Loucy (cell line): ENCODE measurements at regions not wholly inside any gene's neighbourhood (a gene's known extent, or its start where the extent isn't known, plus 50 kb on each side); places are given as distances from the start of the nearest gene placed in this dataset.

Experiments used
- H2AFZ ChIP-seq: fragments of 200-600 bp; sonication (generic); 2 replicates; pipeline ENCODE4 v1.6.0; 2016; ENCODE audit warnings: antibody characterized with exemption, mild to moderate bottlenecking, low read length, moderate library complexity
- H3F3A ChIP-seq: fragments of 200-600 bp; 2 replicates; pipeline ENCODE4 v1.6.0; 2016; ENCODE audit warnings: antibody characterized with exemption, low read depth, mild to moderate bottlenecking
- H3K27me3 ChIP-seq: fragments of 200-600 bp; sonication (generic); 2 replicates; pipeline ENCODE4 v1.6.1; 2014; ENCODE audit warnings: low read length, mild to moderate bottlenecking; ENCODE audit not compliant: insufficient read depth, poor library complexity, severe bottlenecking
- H3K36me3 ChIP-seq: fragments of 200-600 bp; sonication (generic); 2 replicates; pipeline ENCODE4 v1.6.1; 2016; ENCODE audit warnings: low read length; ENCODE audit not compliant: insufficient read depth
- H3K4me1 ChIP-seq: fragments of 200-600 bp; sonication (generic); 2 replicates; pipeline ENCODE4 v1.5.1; 2014; ENCODE audit warnings: low read length, mild to moderate bottlenecking; ENCODE audit not compliant: insufficient read depth, poor library complexity, severe bottlenecking
- H3K4me2 ChIP-seq: fragments of 200-600 bp; sonication (generic); 2 replicates; pipeline ENCODE4 v1.6.0; 2014; ENCODE audit warnings: antibody characterized with exemption, low read length, low read depth, mild to moderate bottlenecking; ENCODE audit not compliant: poor library complexity, severe bottlenecking
- H3K4me3 ChIP-seq: fragments of 200-600 bp; sonication (generic); 2 replicates; pipeline ENCODE4 v1.5.1; 2014; ENCODE audit warnings: low read length, mild to moderate bottlenecking, mixed read lengths; ENCODE audit not compliant: poor library complexity, severe bottlenecking
- H3K79me2 ChIP-seq: fragments of 200-600 bp; sonication (generic); 2 replicates; pipeline ENCODE4 v1.6.1; 2014; ENCODE audit warnings: low read length; ENCODE audit not compliant: insufficient read depth
- H3K9ac ChIP-seq: fragments of 200-600 bp; sonication (generic); 2 replicates; pipeline ENCODE4 v1.6.0; 2014; ENCODE audit warnings: mild to moderate bottlenecking, low read depth, low read length, moderate library complexity; ENCODE audit not compliant: poor library complexity, severe bottlenecking
- H3K9me2 ChIP-seq: fragments of 200-600 bp; sonication (generic); replicated peaks from 2 replicates; pipeline ENCODE4 v1.6.1; 2016; ENCODE audit warnings: low read depth, low read length, mixed read lengths
- H3K9me3 ChIP-seq: fragments of 200-600 bp; sonication (generic); 2 replicates; pipeline ENCODE4 v1.6.1; 2014; ENCODE audit warnings: mild to moderate bottlenecking, antibody characterized with exemption, low read length, low read depth; ENCODE audit not compliant: insufficient read depth
- H4K20me1 ChIP-seq: fragments of 200-600 bp; sonication (generic); 2 replicates; pipeline ENCODE4 v1.6.0; 2014; ENCODE audit warnings: antibody characterized with exemption, low read length, mild to moderate bottlenecking; ENCODE audit not compliant: insufficient read depth, poor library complexity, severe bottlenecking
- EZH2phosphoT487 ChIP-seq: fragments of 200-600 bp; IDR thresholded peaks from 2 replicates; pipeline ENCODE4 v1.6.1; 2018; ENCODE audit warnings: antibody characterized with exemption, mild to moderate bottlenecking, moderate library complexity, borderline replicate concordance
- TF ChIP-seq, protein P1 (sequence below): fragments of 200-600 bp; sonication (generic); conservative IDR thresholded peaks from 2 replicates; pipeline ENCODE4 v1.5.1; 2014; ENCODE audit warnings: mild to moderate bottlenecking, antibody characterized with exemption, low read length

DNA sequence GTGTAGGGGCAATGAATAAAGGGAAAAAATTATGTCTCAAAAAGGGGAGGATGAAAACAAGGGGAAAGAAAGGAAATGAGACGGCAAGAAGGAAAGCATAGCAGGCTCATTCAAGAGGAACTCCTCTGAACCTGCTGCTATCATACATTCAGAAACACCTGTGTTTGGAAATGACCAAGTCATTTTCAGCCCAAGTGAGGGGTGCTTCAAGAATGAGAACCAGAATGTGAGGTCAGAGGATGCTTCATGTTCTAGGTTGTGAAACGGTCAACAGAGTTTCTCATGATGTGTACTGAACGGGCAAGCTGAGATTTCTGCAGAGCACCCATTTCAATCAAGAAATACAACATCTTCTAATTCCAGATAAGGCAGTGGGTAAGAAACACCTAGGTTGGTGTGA is 1367.2 kb upstream of the CELF4 start:
- no peak overlapping the region for H3K9ac ChIP-seq
- no peaks in the 10 kb centered on the region for H3F3A ChIP-seq
- no peak overlapping the region for H3K4me2 ChIP-seq
- H2AFZ ChIP-seq: no peak overlapping the region
- TF ChIP-seq, protein P1, sequence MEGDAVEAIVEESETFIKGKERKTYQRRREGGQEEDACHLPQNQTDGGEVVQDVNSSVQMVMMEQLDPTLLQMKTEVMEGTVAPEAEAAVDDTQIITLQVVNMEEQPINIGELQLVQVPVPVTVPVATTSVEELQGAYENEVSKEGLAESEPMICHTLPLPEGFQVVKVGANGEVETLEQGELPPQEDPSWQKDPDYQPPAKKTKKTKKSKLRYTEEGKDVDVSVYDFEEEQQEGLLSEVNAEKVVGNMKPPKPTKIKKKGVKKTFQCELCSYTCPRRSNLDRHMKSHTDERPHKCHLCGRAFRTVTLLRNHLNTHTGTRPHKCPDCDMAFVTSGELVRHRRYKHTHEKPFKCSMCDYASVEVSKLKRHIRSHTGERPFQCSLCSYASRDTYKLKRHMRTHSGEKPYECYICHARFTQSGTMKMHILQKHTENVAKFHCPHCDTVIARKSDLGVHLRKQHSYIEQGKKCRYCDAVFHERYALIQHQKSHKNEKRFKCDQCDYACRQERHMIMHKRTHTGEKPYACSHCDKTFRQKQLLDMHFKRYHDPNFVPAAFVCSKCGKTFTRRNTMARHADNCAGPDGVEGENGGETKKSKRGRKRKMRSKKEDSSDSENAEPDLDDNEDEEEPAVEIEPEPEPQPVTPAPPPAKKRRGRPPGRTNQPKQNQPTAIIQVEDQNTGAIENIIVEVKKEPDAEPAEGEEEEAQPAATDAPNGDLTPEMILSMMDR: no peak
- no peak for TF ChIP-seq EZH2phosphoT487
- H3K9me3 ChIP-seq: no peaks in the 10 kb centered on the region; the same call in 1 of the 2 replicates
- no peaks in the 10 kb centered on the region for H4K20me1 ChIP-seq
- H3K36me3 ChIP-seq: no peaks in the 10 kb centered on the region
- no peaks in the 10 kb centered on the region for H3K27me3 ChIP-seq
- H3K79me2 ChIP-seq: no peaks in the 10 kb centered on the region
- H3K4me3 ChIP-seq: no peak overlapping the region
- no peaks in the 10 kb centered on the region for H3K4me1 ChIP-seq
- H3K9me2 ChIP-seq: no peaks in the 10 kb centered on the region; the same call in 1 of the 2 replicates

DNA sequence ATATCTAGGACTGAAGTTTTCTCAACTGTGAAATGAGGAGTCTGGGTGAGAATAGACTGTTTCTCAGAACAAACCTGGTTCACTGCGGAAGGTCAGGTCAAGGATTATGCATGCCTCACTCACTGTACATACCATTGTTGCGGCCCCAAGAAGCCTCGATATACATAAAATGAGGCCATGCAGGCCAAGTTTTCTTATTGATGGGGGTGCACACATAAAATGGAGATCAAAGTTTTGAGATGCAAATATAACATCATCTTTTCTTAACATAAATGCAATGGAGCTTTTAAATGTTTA is 1366.1 kb upstream of the CELF4 start:
- no peak overlapping the region for H2AFZ ChIP-seq
- H3K36me3 ChIP-seq: no peaks in the 10 kb centered on the region
- H3K9ac ChIP-seq: no peak overlapping the region
- TF ChIP-seq, protein P1: no peak
- no peak for TF ChIP-seq EZH2phosphoT487
- H3K4me3 ChIP-seq: no peak overlapping the region
- no peaks in the 10 kb centered on the region for H3F3A ChIP-seq
- no peaks in the 10 kb centered on the region for H4K20me1 ChIP-seq
- H3K9me3 ChIP-seq: no peaks in the 10 kb centered on the region; the same call in 1 of the 2 replicates
- no peak overlapping the region for H3K4me2 ChIP-seq
- no peaks in the 10 kb centered on the region for H3K79me2 ChIP-seq
- no peaks in the 10 kb centered on the region for H3K9me2 ChIP-seq
- no peaks in the 10 kb centered on the region for H3K27me3 ChIP-seq
- H3K4me1 ChIP-seq: no peaks in the 10 kb centered on the region

DNA sequence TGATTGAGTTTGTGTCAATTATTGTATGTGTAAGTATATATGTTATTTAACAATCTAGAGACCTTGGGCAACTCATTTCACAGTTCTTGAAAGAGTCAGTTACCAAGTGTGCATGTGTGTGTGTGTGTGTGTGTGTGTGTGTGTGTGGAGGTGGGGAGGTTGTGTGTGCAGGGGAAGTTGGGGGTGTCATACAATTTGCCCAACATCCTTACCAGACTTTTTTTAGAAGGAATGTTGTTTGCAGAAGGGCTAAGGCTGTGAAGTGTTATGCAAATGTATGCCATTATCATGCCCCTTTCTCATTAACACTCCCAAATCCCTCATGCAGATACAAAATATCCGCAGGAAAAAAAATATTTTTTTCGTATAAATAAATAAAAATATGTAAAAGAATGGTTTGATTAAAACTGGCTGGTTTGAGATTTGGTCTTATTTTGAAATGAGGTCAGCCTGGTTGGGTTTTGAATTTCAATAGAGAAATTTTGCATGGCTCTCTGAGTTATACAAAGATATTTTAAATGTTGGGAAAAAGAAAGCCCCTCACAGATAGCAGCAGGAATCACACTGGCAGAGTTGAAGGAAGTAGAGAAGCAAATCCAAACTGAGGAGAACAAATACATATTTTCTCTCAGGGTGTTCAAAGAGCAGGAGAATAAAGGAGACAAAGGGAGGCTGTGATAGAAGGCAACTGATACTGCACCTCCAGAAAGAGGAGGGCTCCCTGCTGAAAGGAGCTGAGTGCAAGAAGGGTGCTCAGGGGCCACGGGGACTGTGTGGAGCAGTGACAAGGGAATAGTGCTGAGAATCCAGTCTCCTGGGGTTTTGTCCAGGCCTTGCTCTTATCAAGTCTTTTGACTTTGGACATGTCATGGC is 1365.5 kb upstream of the CELF4 start:
- Histone ChIP-seq H3K9me2 (no peaks in the 10 kb centered on the region), H3K9ac (no peak overlapping the region), H3K4me1 (no peaks in the 10 kb centered on the region), H3K79me2 (no peaks in the 10 kb centered on the region), H4K20me1 (no peaks in the 10 kb centered on the region), H2AFZ (no peak overlapping the region), H3F3A (no peaks in the 10 kb centered on the region), H3K4me2 (no peak overlapping the region), H3K4me3 (no peak overlapping the region), H3K9me3 (no peaks in the 10 kb centered on the region; the same call in 1 of the 2 replicates), H3K36me3 (no peaks in the 10 kb centered on the region), H3K27me3 (no peaks in the 10 kb centered on the region)
- no peak for TF ChIP-seq EZH2phosphoT487
- TF ChIP-seq, protein P1: no peak
